HCT116 (cell line): ENCODE measurements at regions not wholly inside any gene's neighbourhood (a gene's known extent, or its start where the extent isn't known, plus 50 kb on each side); places are given as distances from the start of the nearest gene placed in this dataset.

Experiments
- ATAC-seq: fragments of 200-7000 bp; cut with Tn5 transposase; 2 replicates; pipeline ENCODE4 v1.9.1; 2020; ENCODE audit warnings: mild to moderate bottlenecking, moderate library complexity
- BruUV-seq: library from RNA; stranded (reverse); fragments of 400-500 nt; replicated peaks from 2 replicates; lab custom pipeline; 2021; lab: Mats Ljungman, UMichigan
- CTCF ChIA-PET: fragments of 300-600 bp; sonication (Branson Sonifier 250); formaldehyde crosslinking; loops from one replicate; lab custom pipeline; 2021; ENCODE audit warnings: antibody characterized with exemption; lab: Charles Lee
- POLR2A ChIA-PET: fragments of 300-600, 350-600 bp; sonication (Branson Sonifier 250); formaldehyde crosslinking; loops from one replicate; lab custom pipeline; 2021; ENCODE audit warnings: antibody characterized with exemption; lab: Charles Lee
- RAD21 ChIA-PET, 2 experiments: fragments of 300-600 bp; sonication (Branson Sonifier 250); formaldehyde crosslinking; loops; one replicate each; lab custom pipeline; 2023; ENCODE audit warnings: low total read pairs in 2 of 2; ENCODE audit not compliant: uncharacterized antibody in 2 of 2, unreplicated experiment in 2 of 2, low non-redundant PET in 1 of 2; lab: Charles Lee
- DNase-seq: peaks from one replicate; pipeline ENCODE4 v3.0.0-alpha.2; 2010; ENCODE audit warnings: low read depth, low spot score
- H2AFZ ChIP-seq: fragments of 200-600 bp; shearing (Covaris generic), sonication (generic); 2 replicates; pipeline ENCODE4 v1.6.1; 2017; ENCODE audit warnings: low read depth, mixed run types, mixed read lengths, antibody characterized with exemption, low read length; ENCODE audit not compliant: poor library complexity, severe bottlenecking
- H3K27ac ChIP-seq: 2 replicates; pipeline ENCODE4 v1.5.1; 2012; ENCODE audit warnings: low read depth, low read length
- H3K27me3 ChIP-seq: fragments of 200-600 bp; sonication (generic); 2 replicates; pipeline ENCODE4 v1.6.1; 2016; ENCODE audit warnings: mixed run types, low read length, mixed read lengths; ENCODE audit not compliant: insufficient read depth
- H3K36me3 ChIP-seq, 2 experiments: fragments of 200-500 bp in 1 of 2; fragments of 200-600 bp in 1 of 2; sonication (Bioruptor generic) in 1 of 2; sonication (generic) in 1 of 2; 2 replicates each; pipeline versions ENCODE4 v1.5.1 to v1.6.1; 2014 to 2016; ENCODE audit warnings: low read length in 2 of 2, inconsistent platforms in 1 of 2, mixed read lengths in 1 of 2, mixed run types in 1 of 2; ENCODE audit not compliant: insufficient read depth in 2 of 2, control insufficient read depth in 1 of 2
- H3K4me1 ChIP-seq, 2 experiments: fragments of 200-600 bp in 1 of 2; sonication (generic) in 1 of 2; 2 replicates each; pipeline versions ENCODE4 v1.5.1 to v1.6.1; 2012 to 2017; ENCODE audit warnings: low read length in 2 of 2, inconsistent platforms in 1 of 2, mild to moderate bottlenecking in 1 of 2, mixed read lengths in 1 of 2, mixed run types in 1 of 2, moderate library complexity in 1 of 2; ENCODE audit not compliant: insufficient read depth in 2 of 2, control insufficient read depth in 1 of 2
- H3K4me2 ChIP-seq: fragments of 200-600 bp; sonication (generic); 2 replicates; pipeline ENCODE4 v1.6.1; 2017; ENCODE audit warnings: mixed run types, low read length, mixed read lengths
- H3K4me3 ChIP-seq, 2 experiments: fragments of 200-600 bp in 1 of 2; sonication (generic) in 1 of 2; replicated peaks in 1 of 2; 2 replicates each; pipeline ENCODE4 v1.5.1; 2011 to 2016; ENCODE audit warnings: low read length in 2 of 2, control low read depth in 1 of 2, low read depth in 1 of 2, mild to moderate bottlenecking in 1 of 2, mixed read lengths in 1 of 2, mixed run types in 1 of 2
- H3K79me2 ChIP-seq: fragments of 200-600 bp; sonication (generic); 2 replicates; pipeline ENCODE4 v1.6.1; 2017; ENCODE audit warnings: mild to moderate bottlenecking, mixed run types, low read length, moderate library complexity, mixed read lengths; ENCODE audit not compliant: insufficient read depth
- H3K9ac ChIP-seq: fragments of 200-600 bp; sonication (generic); 2 replicates; pipeline ENCODE4 v1.6.1; 2016; ENCODE audit warnings: low read length, mixed read lengths
- H3K9me2 ChIP-seq: fragments of 200-600 bp; sonication (generic), shearing (Covaris generic); 2 replicates; pipeline ENCODE4 v1.6.1; 2017; ENCODE audit warnings: mixed run types, mild to moderate bottlenecking, moderate library complexity; ENCODE audit not compliant: insufficient read depth
- H3K9me3 ChIP-seq, 2 experiments: fragments of 200-500 bp in 1 of 2; fragments of 200-600 bp in 1 of 2; sonication (Bioruptor generic) in 1 of 2; sonication (generic) in 1 of 2; 2 replicates each; pipeline ENCODE4 v1.6.1; 2014 to 2017; ENCODE audit warnings: low read length in 2 of 2, mixed read lengths in 2 of 2, inconsistent platforms in 1 of 2, low read depth in 1 of 2, mild to moderate bottlenecking in 1 of 2, mixed run types in 1 of 2, moderate library complexity in 1 of 2; ENCODE audit not compliant: control insufficient read depth in 1 of 2, insufficient read depth in 1 of 2
- H4K20me1 ChIP-seq: fragments of 200-600 bp; sonication (generic), shearing (Covaris generic); 2 replicates; pipeline ENCODE4 v1.6.1; 2017; ENCODE audit warnings: mixed run types, mild to moderate bottlenecking, moderate library complexity; ENCODE audit not compliant: insufficient read depth
- CEBPB ChIP-seq: IDR thresholded peaks from 2 replicates; pipeline ENCODE4 v1.6.1; 2012; ENCODE audit warnings: low read depth
- EGR1 ChIP-seq: IDR thresholded peaks from 2 replicates; pipeline ENCODE4 v1.6.1; 2012; ENCODE audit warnings: low read depth
- EZH2phosphoT487 ChIP-seq: fragments of 200-600 bp; IDR thresholded peaks from 2 replicates; pipeline ENCODE4 v1.6.1; 2018; ENCODE audit warnings: antibody characterized with exemption, borderline replicate concordance
- SIN3A ChIP-seq: IDR thresholded peaks from 2 replicates; pipeline ENCODE4 v1.6.1; 2012; ENCODE audit warnings: low read depth
- TCF7L2 ChIP-seq: IDR thresholded peaks from 2 replicates; pipeline ENCODE4 v1.7.0; 2011; ENCODE audit warnings: borderline replicate concordance, inconsistent platforms; ENCODE audit not compliant: insufficient read depth, insufficient read length; ENCODE audit errors: extremely low read depth
- ZFX ChIP-seq: fragments of 450-650 bp; IDR thresholded peaks from 2 replicates; pipeline ENCODE4 v1.6.1; 2017
- intact Hi-C: fragments of 100-400 bp; cut with micrococcal nuclease; formaldehyde crosslinking; loops from 2 replicates; pipeline ENCODE4 v1.10.0; 2022

GRCh38 chr14:27222671-27223070 lies 624.8 kb upstream of the NOVA1 start:
- Histone ChIP-seq H4K20me1 (no peaks in the 10 kb centered on the region), H3K27ac (no peak overlapping the region), H3K9ac (no peak overlapping the region), H3K9me2 (no peaks in the 10 kb centered on the region), H3K4me3 (no peak overlapping the region), H3K27me3 (no peaks in the 10 kb centered on the region), H3K36me3 (no peaks in the 10 kb centered on the region), H2AFZ (no peak overlapping the region), H3K4me2 (no peak overlapping the region), H3K79me2 (no peaks in the 10 kb centered on the region), H3K4me1 (no peaks in the 10 kb centered on the region), H3K9me3 (peaks cover 21 to 30% of the 10 kb centered on the region in 2 experiments; a peak in 2 of 4 replicates)
- BruUV-seq, result no TSS peak
- no peak for DNase-seq
- TF ChIP-seq EZH2phosphoT487 (no peak), CEBPB (no peak), EGR1 (no peak), SIN3A (no peak), ZFX (no peak)
- ChIA-PET POLR2A (no interaction called here), CTCF (no interaction called here), RAD21 (no interaction called here)
- ATAC-seq, result no peak
- intact Hi-C loops, result no loop called here

GRCh38 chr14:27223906-27224305 lies 626.1 kb upstream of the NOVA1 start:
- no TSS peak for BruUV-seq

More at GRCh38 chr14:27223906-27224305, 626.1 kb upstream of the NOVA1 start:
- TF ChIP-seq TCF7L2, result no peak
- TF ChIP-seq EZH2phosphoT487, result no peak
- TF ChIP-seq, all 23 proteins: peak for 0
- Histone ChIP-seq H3K27ac (no peak overlapping the region), H3K9me3 (peaks cover 17 to 37% of the 10 kb centered on the region in 2 experiments; a peak in 2 of 4 replicates), H3K4me2 (no peak overlapping the region), H3K27me3 (no peaks in the 10 kb centered on the region), H3K79me2 (no peaks in the 10 kb centered on the region), H3K4me1 (no peaks in the 10 kb centered on the region), H3K9me2 (no peaks in the 10 kb centered on the region), H2AFZ (no peak overlapping the region), H4K20me1 (no peaks in the 10 kb centered on the region), H3K9ac (no peak overlapping the region), H3K4me3 (no peak overlapping the region), H3K36me3 (no peaks in the 10 kb centered on the region)
- ChIA-PET POLR2A (no interaction called here), CTCF (no interaction called here), RAD21 (no interaction called here)
- ATAC-seq (no peak), DNase-seq (no peak)
- intact Hi-C loops, result no loop called here
